ENCODE measurements at regions not wholly inside any gene's neighbourhood (a gene's known extent, or its start where the extent isn't known, plus 50 kb on each side); places are given as distances from the start of the nearest gene placed in this dataset.
"Not testable (repeated sequence)": the region's sequence is repeated elsewhere in the genome, so short reads cannot be mapped to it uniquely, and the experiment has no call there.

DNA sequence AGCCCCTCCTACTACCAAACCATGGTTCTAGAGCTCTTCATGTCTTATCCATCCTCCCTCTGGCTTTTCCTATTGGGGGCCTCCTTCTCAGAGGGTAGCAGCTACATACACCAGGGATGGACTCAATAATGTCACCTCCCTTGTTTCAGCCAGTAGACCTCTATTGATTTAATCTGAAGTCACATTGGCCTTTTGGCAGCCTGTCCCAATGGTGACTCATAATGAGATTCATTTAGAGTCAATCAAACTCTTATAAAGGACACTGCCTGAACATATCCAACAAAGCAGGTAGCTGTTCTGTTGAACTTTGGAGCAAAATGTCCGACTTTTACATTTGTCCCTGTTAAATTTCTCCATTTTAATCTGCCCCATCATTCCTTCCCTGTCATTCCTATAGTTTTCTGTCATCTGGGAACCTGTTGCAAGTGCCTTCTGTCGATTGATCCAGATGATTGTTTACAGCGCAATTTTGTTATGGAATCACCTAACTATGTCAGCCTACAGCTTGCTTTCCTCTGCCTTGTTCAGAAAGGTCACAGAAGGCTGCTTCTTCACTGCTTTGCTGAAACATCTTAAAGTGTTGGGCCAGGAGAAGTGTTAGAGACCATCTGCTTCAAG is 105.9 kb downstream of the ETS2 start:
- Mint-ChIP-seq H3K36me3 (no peaks in the 10 kb centered on the region), H3K27ac (no peak overlapping the region), H3K9me3 (no peaks in the 10 kb centered on the region), H3K4me1 (ENCODE audit: low read depth in 2 of 2) (no peaks in the 10 kb centered on the region), H3K27me3 (peaks cover 5 to 11% of the 10 kb centered on the region in 2 donors), H3K4me3 (no peak overlapping the region)
- ATAC-seq (no peak), DNase-seq (ENCODE audit: low spot score) (no peak)

DNA sequence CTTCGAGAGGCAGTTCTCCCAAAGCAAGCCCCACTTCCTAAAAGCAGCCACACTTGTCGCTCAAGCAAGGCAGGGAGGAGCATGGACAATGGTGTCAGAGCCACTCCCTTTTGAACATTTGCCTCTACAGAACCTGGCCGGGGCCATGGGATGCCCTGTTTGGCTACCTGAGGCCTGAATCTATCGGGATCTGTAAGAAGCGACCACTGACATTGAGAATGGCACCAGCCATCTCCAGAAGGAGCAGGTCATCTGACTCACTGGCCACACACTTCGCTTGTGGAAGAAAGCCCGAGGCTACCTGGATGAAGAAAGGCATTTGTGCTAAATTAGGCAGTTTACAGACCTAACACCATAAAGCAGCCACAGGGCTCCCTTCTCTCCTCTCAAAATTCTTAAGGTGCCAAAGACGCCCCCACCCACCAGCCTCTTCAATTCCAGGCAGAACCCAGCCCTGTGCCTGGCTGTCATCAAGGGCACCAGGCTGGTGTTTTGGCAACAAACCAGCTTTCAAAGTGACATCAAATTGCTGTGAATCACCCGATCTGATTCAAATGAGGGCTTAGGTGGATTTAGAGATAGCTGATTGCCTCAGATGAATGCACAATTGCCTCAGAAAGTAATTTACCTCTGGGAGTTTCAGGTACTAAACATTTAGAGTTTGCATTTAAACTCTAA is 104.8 kb downstream of the ETS2 start:
- H3K36me3 Mint-ChIP-seq = no peaks in the 10 kb centered on the region
- H3K27ac Mint-ChIP-seq = no peak overlapping the region
- H3K4me3 Mint-ChIP-seq = no peak overlapping the region
- H3K27me3 Mint-ChIP-seq = peaks cover 0 to 7% of the 10 kb centered on the region in 2 donors
- no peak for ATAC-seq
- no peaks in the 10 kb centered on the region for H3K9me3 Mint-ChIP-seq
- no peaks in the 10 kb centered on the region for H3K4me1 Mint-ChIP-seq (ENCODE audit: low read depth in 2 of 2)
- no peak for DNase-seq (ENCODE audit: low spot score)

DNA sequence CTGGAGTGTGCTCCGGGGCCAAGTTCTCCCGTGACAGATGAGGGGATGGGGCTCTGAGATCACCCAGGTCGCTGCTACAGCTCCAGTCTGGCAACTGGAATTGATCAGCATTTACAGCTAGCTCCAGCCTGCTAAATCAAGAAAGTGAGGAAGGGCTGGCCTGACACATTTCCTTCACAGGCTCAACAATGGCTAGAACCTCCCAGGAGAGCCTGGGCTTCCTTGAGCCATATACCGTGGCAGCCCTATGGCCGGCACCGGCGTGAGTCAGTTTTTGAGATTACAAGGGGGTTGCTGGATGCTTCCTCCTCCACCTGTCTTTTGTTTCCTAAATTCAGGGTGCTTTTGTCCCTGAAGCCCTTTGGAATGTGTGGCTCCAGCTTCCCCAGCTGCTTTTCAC is 104.2 kb downstream of the ETS2 start:
- no peak for ATAC-seq
- no peaks in the 10 kb centered on the region for H3K4me1 Mint-ChIP-seq (ENCODE audit: low read depth in 2 of 2)
- H3K9me3 Mint-ChIP-seq = no peaks in the 10 kb centered on the region
- no peak overlapping the region for H3K4me3 Mint-ChIP-seq
- no peak for DNase-seq (ENCODE audit: low spot score)
- H3K36me3 Mint-ChIP-seq = no peaks in the 10 kb centered on the region
- no peak overlapping the region for H3K27ac Mint-ChIP-seq
- peaks cover 0 to 7% of the 10 kb centered on the region in 2 donors for H3K27me3 Mint-ChIP-seq

DNA sequence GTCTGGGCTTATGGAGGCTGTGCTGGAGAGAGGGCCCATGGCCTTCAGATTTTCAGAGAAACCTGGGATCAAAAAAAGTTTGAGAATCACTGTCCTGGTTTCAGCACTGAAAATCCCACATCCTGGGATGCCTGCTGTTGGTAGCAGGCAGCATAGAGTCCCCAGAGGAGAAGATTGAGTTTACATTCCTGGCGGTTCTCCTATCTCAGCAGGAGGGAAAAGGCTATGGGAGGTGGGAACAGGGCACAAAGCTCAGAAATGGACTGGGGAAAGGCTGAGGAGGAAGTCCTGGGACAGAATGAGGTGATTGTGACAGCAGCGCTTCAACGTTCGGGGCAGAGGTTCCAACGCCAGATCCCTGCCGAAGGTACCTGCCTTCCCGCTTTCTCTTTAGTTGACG is 103.4 kb downstream of the ETS2 start:
- no peak overlapping the region for H3K4me3 Mint-ChIP-seq
- peaks cover 0 to 7% of the 10 kb centered on the region in 2 donors for H3K27me3 Mint-ChIP-seq
- H3K9me3 Mint-ChIP-seq = no peaks in the 10 kb centered on the region
- no peaks in the 10 kb centered on the region for H3K4me1 Mint-ChIP-seq (ENCODE audit: low read depth in 2 of 2)
- no peak overlapping the region for H3K27ac Mint-ChIP-seq
- no peaks in the 10 kb centered on the region for H3K36me3 Mint-ChIP-seq
- ATAC-seq (no peak), DNase-seq (ENCODE audit: low spot score) (no peak)

DNA sequence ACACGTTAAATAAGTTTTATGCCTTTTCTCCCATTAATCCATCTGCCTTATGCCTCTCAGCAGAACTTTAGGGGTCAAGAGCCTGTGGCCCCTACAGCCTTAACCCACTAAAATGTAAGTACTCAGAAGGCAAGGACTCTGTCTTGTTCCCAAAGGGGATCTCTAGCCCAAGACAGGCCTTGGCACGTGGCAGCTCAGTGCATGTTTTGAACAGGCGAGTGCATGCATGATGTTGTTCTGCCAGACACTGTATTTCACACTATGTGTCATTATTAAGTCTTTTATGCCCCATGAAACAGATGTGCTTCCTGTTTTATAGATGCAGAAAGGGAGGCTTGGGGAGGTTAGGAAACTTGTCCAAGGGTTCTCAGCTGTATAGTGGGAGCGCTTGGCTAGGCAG is 102.8 kb downstream of the ETS2 start:
- ATAC-seq (no peak), DNase-seq (ENCODE audit: low spot score) (no peak)
- Mint-ChIP-seq H3K4me1 (ENCODE audit: low read depth in 2 of 2) (no peaks in the 10 kb centered on the region), H3K4me3 (no peak overlapping the region), H3K36me3 (no peaks in the 10 kb centered on the region), H3K27ac (no peak overlapping the region), H3K9me3 (no peaks in the 10 kb centered on the region), H3K27me3 (peaks cover 0 to 7% of the 10 kb centered on the region in 2 donors)

DNA sequence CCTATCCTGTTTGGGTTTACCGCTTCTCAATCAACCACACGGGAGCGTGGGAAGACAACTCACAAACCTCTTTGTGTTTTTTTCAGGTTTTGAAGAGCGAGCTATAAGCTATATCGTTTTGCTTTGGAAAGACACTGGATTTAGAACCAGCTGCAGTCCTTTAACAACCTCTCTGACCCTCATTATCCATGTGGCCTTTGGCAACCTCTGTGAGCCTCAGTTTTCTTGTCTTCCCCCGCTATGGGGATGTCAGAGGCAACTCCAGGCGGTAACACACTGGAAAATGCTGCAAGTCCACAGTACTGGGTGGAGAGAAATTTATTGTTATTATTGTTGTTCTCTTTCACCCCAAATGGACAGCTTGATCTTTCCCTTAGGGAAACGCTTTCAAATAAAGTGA is 100.0 kb downstream of the ETS2 start:
- ATAC-seq (no peak), DNase-seq (ENCODE audit: low spot score) (no peak)
- Mint-ChIP-seq H3K27ac (no peak overlapping the region), H3K4me3 (no peak overlapping the region), H3K9me3 (no peaks in the 10 kb centered on the region), H3K27me3 (peaks cover 0 to 8% of the 10 kb centered on the region in 2 donors), H3K4me1 (ENCODE audit: low read depth in 2 of 2) (no peaks in the 10 kb centered on the region), H3K36me3 (no peaks in the 10 kb centered on the region)

DNA sequence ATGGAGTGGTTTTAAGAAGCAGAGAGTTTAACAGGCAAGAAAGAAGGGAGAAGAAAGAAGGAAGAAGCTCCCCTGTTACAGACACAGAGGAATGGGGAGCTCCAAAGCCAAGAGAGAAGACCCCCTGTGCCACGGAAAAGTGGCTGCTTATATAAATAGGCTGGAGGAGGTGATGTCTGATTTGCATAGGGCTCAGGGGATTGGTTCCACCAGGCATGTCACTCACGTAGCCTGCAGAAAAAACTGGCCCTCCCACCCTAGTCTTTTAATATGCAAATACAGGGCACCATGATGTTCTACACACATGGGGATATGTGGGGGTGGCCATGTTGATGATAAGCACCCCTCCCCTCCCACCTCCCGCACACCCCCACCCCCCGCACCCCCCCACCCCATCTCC is 99.6 kb downstream of the ETS2 start:
- Mint-ChIP-seq H3K9me3 (no peaks in the 10 kb centered on the region), H3K4me3 (no peak overlapping the region), H3K4me1 (ENCODE audit: low read depth in 2 of 2) (no peaks in the 10 kb centered on the region), H3K36me3 (no peaks in the 10 kb centered on the region), H3K27me3 (peaks cover 0 to 8% of the 10 kb centered on the region in 2 donors), H3K27ac (no peak overlapping the region)
- DNase-seq (ENCODE audit: low spot score) = no peak
- no peak for ATAC-seq

DNA sequence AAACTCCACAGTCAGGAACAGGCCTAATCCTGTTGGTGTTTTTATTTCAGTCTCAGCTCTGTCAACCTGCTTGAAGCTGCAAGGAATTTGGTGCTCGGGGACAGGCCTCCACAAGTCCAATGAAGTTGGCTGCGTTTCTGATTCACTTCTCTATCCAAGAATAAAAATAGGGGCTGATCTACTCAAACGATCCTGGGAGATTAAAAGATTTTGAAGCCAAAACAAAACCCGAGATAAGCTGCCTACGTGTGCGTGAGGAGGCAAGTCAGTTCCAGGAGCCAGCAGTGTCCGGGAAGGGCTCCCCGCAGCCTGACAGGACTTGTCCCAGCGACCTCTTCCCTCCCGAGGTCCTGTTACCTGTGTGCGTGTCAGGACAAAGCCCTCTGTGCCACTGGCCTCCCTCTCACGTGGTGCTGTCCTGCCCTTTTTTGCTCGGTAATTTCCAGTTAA is 98.0 kb downstream of the ETS2 start:
- H3K9me3 Mint-ChIP-seq = no peaks in the 10 kb centered on the region
- DNase-seq (ENCODE audit: low spot score) (no peak), ATAC-seq (no peak)
- no peak overlapping the region for H3K27ac Mint-ChIP-seq
- peaks cover 4 to 11% of the 10 kb centered on the region in 2 donors for H3K27me3 Mint-ChIP-seq
- H3K4me1 Mint-ChIP-seq (ENCODE audit: low read depth in 2 of 2) = no peaks in the 10 kb centered on the region
- H3K4me3 Mint-ChIP-seq = no peak overlapping the region
- H3K36me3 Mint-ChIP-seq = no peaks in the 10 kb centered on the region

DNA sequence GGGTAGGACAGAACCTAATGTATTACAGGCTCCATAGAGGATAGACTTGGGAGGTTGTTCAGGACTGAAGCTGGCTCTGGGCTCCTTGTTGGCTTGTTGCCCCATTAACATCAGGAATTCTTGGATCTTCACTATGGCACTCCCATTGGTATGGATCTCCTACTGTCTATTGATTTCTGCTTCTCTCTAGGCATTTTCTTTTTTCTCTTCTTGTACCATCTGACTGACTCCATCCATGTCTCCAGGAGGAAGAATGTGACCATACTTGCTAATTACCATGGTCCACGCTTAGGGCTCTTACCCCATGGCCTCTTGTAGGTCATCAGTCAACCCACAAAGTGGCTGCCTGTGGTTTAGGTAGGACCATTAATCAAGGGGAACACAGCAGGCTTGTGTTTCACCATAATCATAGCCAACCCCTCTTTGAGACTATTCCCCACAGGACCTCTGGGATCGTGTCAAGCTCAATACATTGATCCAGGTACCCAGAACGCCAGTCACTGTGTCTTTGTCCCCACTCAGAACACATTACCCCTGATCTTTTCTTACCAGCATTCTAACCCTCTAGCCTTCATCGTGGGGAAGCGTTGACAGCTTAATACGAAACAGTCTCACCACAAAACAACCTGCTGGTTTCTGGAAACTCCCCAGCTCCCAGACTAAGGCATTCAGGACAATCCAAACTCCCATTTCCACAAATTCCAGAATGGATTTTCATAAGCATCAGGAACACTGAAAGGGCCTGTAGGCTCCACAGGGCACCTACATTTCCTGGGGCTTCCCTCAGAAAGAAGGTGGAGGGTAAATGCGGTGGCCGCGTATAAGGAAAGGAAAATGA is 97.1 kb downstream of the ETS2 start:
- Mint-ChIP-seq H3K9me3 (no peaks in the 10 kb centered on the region), H3K36me3 (no peaks in the 10 kb centered on the region), H3K4me3 (no peak overlapping the region), H3K27ac (no peak overlapping the region), H3K4me1 (ENCODE audit: low read depth in 2 of 2) (no peaks in the 10 kb centered on the region), H3K27me3 (peaks cover 7 to 10% of the 10 kb centered on the region in 2 donors)
- DNase-seq (ENCODE audit: low spot score) (no peak), ATAC-seq (no peak)

DNA sequence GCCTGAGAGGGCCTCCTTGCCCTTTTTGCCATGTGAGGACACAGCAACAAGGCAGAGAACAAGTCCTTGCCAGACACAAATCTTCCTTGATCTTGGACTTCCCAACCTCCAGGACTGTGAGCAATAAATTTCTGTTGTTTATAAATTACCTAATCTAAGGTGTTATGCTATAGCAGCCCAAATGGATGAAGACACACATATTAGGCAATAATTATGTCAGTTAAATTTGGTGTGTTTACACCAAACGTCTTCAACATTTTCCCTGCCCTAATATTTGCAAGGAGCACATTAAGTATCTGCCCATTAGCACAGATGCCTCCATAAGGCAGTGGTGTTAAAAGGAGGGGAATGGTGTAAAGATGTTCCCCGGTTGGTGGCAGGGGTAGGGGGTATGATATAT is 94.8 kb downstream of the ETS2 start:
- no peaks in the 10 kb centered on the region for H3K36me3 Mint-ChIP-seq
- ATAC-seq (no peak), DNase-seq (ENCODE audit: low spot score) (no peak)
- no peak overlapping the region for H3K27ac Mint-ChIP-seq
- H3K27me3 Mint-ChIP-seq = peaks cover 9 to 26% of the 10 kb centered on the region in 2 donors
- H3K4me1 Mint-ChIP-seq (ENCODE audit: low read depth in 2 of 2) = no peaks in the 10 kb centered on the region
- no peaks in the 10 kb centered on the region for H3K9me3 Mint-ChIP-seq
- H3K4me3 Mint-ChIP-seq = no peak overlapping the region

DNA sequence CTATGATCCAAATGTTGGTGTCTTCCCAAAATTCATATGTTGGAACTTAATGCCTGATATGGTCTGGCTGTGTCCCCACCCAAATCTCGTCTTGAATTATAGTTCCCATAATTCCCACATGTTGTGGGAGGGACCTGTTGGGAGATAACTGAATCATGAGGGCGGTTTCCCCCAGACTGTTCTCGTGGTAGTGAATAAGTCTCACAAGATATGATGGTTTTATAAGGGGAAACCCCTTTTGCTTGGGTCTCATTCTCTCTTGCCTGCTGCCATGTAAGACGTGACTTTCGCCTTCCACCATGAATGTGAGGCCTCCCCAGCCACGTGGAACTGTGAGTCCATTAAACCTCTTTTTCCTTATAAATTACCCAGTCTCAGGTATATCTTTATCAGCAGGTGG is 94.3 kb downstream of the ETS2 start:
- not testable (repeated sequence) for ATAC-seq; H3K9me3 Mint-ChIP-seq; H3K36me3 Mint-ChIP-seq; H3K4me3 Mint-ChIP-seq; H3K4me1 Mint-ChIP-seq (ENCODE audit: low read depth in 2 of 2); DNase-seq (ENCODE audit: low spot score); H3K27ac Mint-ChIP-seq
- peaks cover 9 to 31% of the 10 kb centered on the region in 2 donors for H3K27me3 Mint-ChIP-seq

DNA sequence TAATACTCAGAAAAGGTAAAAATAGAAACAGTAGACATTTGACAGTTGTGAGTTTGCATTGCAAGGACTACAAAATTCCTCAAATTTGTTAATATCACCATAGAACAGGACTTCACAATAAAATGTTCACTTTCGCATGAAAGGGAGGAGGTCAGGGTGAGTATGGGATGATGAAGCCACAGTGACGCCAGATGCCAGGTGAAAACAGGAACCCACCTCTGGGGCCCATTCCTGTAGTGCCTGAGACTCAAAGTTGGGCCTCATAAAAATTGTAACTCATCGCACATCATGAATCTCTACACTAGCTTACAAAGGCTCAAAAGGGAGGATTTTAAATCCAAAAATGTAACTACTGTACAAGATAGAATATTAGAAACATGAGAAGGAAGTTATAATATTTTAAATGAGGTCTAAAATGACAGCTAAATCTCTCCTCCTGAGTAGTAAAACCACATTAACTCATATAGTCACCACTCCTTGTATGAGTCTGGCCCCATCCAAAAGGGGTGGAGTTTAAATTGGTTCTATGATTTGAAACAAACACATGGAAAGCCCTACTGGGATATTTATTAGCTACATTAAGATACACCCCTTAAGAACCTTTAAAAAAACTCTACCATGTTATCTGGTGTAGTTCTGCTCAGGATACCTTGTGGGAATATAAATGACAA is 93.7 kb downstream of the ETS2 start:
- Mint-ChIP-seq H3K36me3 (no peaks in the 10 kb centered on the region), H3K27ac (no peak overlapping the region), H3K4me1 (ENCODE audit: low read depth in 2 of 2) (no peaks in the 10 kb centered on the region), H3K27me3 (peaks cover 13 to 37% of the 10 kb centered on the region in 2 donors), H3K9me3 (no peaks in the 10 kb centered on the region), H3K4me3 (no peak overlapping the region)
- no peak for DNase-seq (ENCODE audit: low spot score)
- ATAC-seq = no peak

DNA sequence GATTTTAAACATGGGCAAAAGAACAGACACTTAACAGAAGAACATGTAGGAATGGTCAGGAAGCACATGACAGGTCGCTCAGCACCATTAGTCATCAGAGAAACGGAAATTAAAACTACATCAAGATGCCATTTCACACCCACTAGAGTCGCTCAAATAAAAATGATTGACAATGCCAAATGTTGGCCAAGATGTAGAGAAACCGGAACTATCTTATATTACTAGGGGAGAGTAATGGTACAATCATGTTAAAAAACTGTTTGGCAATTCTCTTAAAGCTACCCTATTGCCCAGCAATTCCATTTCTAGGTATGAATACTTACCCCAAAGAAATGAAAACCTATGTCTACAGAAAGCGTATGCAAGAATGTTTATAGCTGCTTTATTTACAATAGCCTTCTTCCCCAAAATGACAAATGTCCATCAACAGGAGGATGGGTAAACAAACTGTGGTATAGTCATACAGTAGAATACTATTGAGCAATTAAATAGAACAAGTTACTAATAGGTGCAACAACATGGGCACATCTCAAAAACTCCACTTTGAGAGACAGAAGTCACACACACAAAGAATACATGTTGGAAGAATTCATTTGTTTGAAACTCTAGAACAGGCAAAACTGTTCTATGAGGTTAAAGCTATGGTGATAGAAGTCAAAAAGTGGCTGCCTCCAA is 92.8 kb downstream of the ETS2 start:
- Mint-ChIP-seq H3K27ac (no peak overlapping the region), H3K4me1 (ENCODE audit: low read depth in 2 of 2) (no peaks in the 10 kb centered on the region), H3K9me3 (no peaks in the 10 kb centered on the region), H3K36me3 (no peaks in the 10 kb centered on the region), H3K4me3 (no peak overlapping the region), H3K27me3 (peaks cover 14 to 40% of the 10 kb centered on the region in 2 donors)
- ATAC-seq (no peak), DNase-seq (ENCODE audit: low spot score) (no peak)

All from natural killer cell treated with Interleukin-12 subunit alpha and Interleukin-12 subunit beta and Interleukin-15 and Interleukin-18, amount 100 ng/mL, for 72 hours (primary cell).